Left lung (tissue), 4 donors: ENCODE measurements at regions not wholly inside any gene's neighbourhood (a gene's known extent, or its start where the extent isn't known, plus 50 kb on each side); places are given as distances from the start of the nearest gene placed in this dataset.

Source experiments
- ATAC-seq: fragments of 200-7000 bp; cut with Tn5 transposase; one replicate; pipeline ENCODE4 v1.9.1; 2020; ENCODE audit warnings: moderate library complexity
- DNase-seq, 4 donors: peaks; one replicate each; pipeline ENCODE4 v3.0.0-alpha.2; 2013 to 2020
- H3K27ac ChIP-seq, 2 donors: fragments of 200-600 bp; sonication (generic) in 1 of 2; one replicate each; pipeline versions ENCODE4 v1.5.0 to v1.8.0; 2020 to 2021
- H3K27me3 ChIP-seq, 2 donors: fragments of 200-600 bp; sonication (generic) in 1 of 2; one replicate each; pipeline versions ENCODE4 v1.5.0 to v1.8.0; 2020 to 2021
- H3K36me3 ChIP-seq, 2 donors: fragments of 200-600 bp; sonication (generic) in 1 of 2; one replicate each; pipeline versions ENCODE4 v1.5.0 to v1.8.0; 2020 to 2021
- H3K4me1 ChIP-seq, 2 donors: fragments of 200-600 bp; one replicate each; pipeline ENCODE4 v1.8.0; 2021
- H3K4me3 ChIP-seq, 2 donors: fragments of 200-600 bp; sonication (generic) in 1 of 2; one replicate each; pipeline versions ENCODE4 v1.5.0 to v1.8.0; 2020 to 2021; ENCODE audit warnings: mild to moderate bottlenecking in 1 of 2
- H3K9me3 ChIP-seq, 2 donors: fragments of 200-600 bp; sonication (generic) in 1 of 2; one replicate each; pipeline versions ENCODE4 v1.5.0 to v1.8.0; 2020 to 2021
- CTCF ChIP-seq, 2 donors: fragments of 200-600 bp; sonication (generic) in 1 of 2; IDR thresholded peaks; one replicate each; pipeline versions ENCODE4 v1.5.0 to v1.8.0; 2021; ENCODE audit warnings: antibody characterized with exemption in 2 of 2
- intact Hi-C, 2 donors: fragments of 100-400 bp; cut with DNase I; formaldehyde crosslinking; loops; one replicate each; pipeline versions ENCODE4 v1.11.2 to v1.14.2; 2022
- donor health status: DM: no; HTN: yes; CAD: no.
- donor health status: DM: no; HTN: no; CAD: no.

- no peak for ATAC-seq
Measured at GRCh38 chr5:12110629-12111028, 206.4 kb upstream of the CTNND2 start.

GRCh38 chr5:12109075-12109688 is 204.9 kb upstream of the CTNND2 start:
- H3K4me3 ChIP-seq = no peak overlapping the region
- H3K4me1 ChIP-seq = no peaks in the 10 kb centered on the region
- no peak for TF ChIP-seq CTCF (IDR thresholded peaks at IDR 0.05)
- no peak overlapping the region for H3K27ac ChIP-seq
- ATAC-seq = no peak
- no peak for DNase-seq
- intact Hi-C loops = no loop called here
- H3K9me3 ChIP-seq = no peaks in the 10 kb centered on the region
- no peaks in the 10 kb centered on the region for H3K27me3 ChIP-seq
- no peaks in the 10 kb centered on the region for H3K36me3 ChIP-seq

More at GRCh38 chr5:12110629-12111028, 206.4 kb upstream of the CTNND2 start:
- no peak overlapping the region for H3K4me3 ChIP-seq
- H3K9me3 ChIP-seq = no peaks in the 10 kb centered on the region
- H3K27me3 ChIP-seq = no peaks in the 10 kb centered on the region
- no peaks in the 10 kb centered on the region for H3K36me3 ChIP-seq
- no peak for TF ChIP-seq CTCF (IDR thresholded peaks at IDR 0.05)
- H3K4me1 ChIP-seq = no peaks in the 10 kb centered on the region
- H3K27ac ChIP-seq = no peak overlapping the region
- intact Hi-C loops = no loop called here
- no peak for DNase-seq

- no peak for TF ChIP-seq CTCF (IDR thresholded peaks at IDR 0.05)
- no peak overlapping the region for H3K27ac ChIP-seq
- intact Hi-C loops = no loop called here
Measured at GRCh38 chr5:12102151-12102550, 197.9 kb upstream of the CTNND2 start.

GRCh38 chr5:12100542-12100941 is 196.3 kb upstream of the CTNND2 start:
- Histone ChIP-seq H3K27ac (no peak overlapping the region), H3K9me3 (peaks cover 0 to 5% of the 10 kb centered on the region in 2 donors), H3K27me3 (no peaks in the 10 kb centered on the region), H3K4me3 (no peak overlapping the region), H3K4me1 (no peaks in the 10 kb centered on the region), H3K36me3 (no peaks in the 10 kb centered on the region)
- ATAC-seq (no peak), DNase-seq (no peak)
- intact Hi-C loops = no loop called here
- TF ChIP-seq CTCF (IDR thresholded peaks at IDR 0.05) = no peak

More at GRCh38 chr5:12102151-12102550, 197.9 kb upstream of the CTNND2 start:
- no peaks in the 10 kb centered on the region for H3K27me3 ChIP-seq
- H3K9me3 ChIP-seq = peaks cover 0 to 2% of the 10 kb centered on the region in 2 donors
- DNase-seq (no peak), ATAC-seq (no peak)
- H3K4me3 ChIP-seq = no peak overlapping the region
- no peaks in the 10 kb centered on the region for H3K4me1 ChIP-seq
- H3K36me3 ChIP-seq = no peaks in the 10 kb centered on the region

- Histone ChIP-seq H3K4me3 (no peak overlapping the region), H3K4me1 (no peaks in the 10 kb centered on the region), H3K9me3 (peaks cover 0 to 9% of the 10 kb centered on the region in 2 donors), H3K27ac (no peak overlapping the region), H3K36me3 (no peaks in the 10 kb centered on the region), H3K27me3 (no peaks in the 10 kb centered on the region)
- no peak for DNase-seq
- ATAC-seq = no peak
- intact Hi-C loops = no loop called here
- no peak for TF ChIP-seq CTCF (IDR thresholded peaks at IDR 0.05)
Measured at GRCh38 chr5:12099296-12099695, 195.1 kb upstream of the CTNND2 start.
